ENCODE measurements at regions not wholly inside any gene's neighbourhood (a gene's known extent, or its start where the extent isn't known, plus 50 kb on each side); places are given as distances from the start of the nearest gene placed in this dataset.

- Mint-ChIP-seq H3K27me3 (no peaks in the 10 kb centered on the region), H3K27ac (no peak overlapping the region), H3K36me3 (no peaks in the 10 kb centered on the region), H3K4me1 (no peaks in the 10 kb centered on the region), H3K4me3 (no peak overlapping the region), H3K9me3 (peaks cover 0 to 36% (median 11%) of the 10 kb centered on the region in 11 donors)
- H3K36me3 ChIP-seq (ENCODE audit: control insufficient read depth in 2 of 3, insufficient read depth in 3 of 3, low read length in 3 of 3) = no peaks in the 10 kb centered on the region
- ChIA-PET CTCF (no interaction called here), POLR2A (no interaction called here)
- DNase-seq = no peak
- no peak for ATAC-seq
- intact Hi-C loops (cut with micrococcal nuclease) = no loop called here
- H3K4me1 ChIP-seq (ENCODE audit: control insufficient read depth in 2 of 2, insufficient read depth in 2 of 2, low read length in 2 of 2) = no peaks in the 10 kb centered on the region
- H3K27me3 ChIP-seq (ENCODE audit: control insufficient read depth in 2 of 2, insufficient read depth in 2 of 2, low read length in 2 of 2) = no peaks in the 10 kb centered on the region
- H3K9me3 ChIP-seq (ENCODE audit: control insufficient read depth in 2 of 3, low read length in 3 of 3) = peaks cover 0 to 13% (median 4%) of the 10 kb centered on the region in 3 experiments
- H3K27ac ChIP-seq (ENCODE audit: low read depth, low read length) = no peak overlapping the region
- no peak overlapping the region for H3K4me3 ChIP-seq (ENCODE audit: low read length)
These were observed 199.8 kb downstream of the SEC16B start for GRCh38 chr1:177770096-177770495.

- Mint-ChIP-seq H3K9me3 (peaks cover 0 to 33% (median 12%) of the 10 kb centered on the region in 11 donors), H3K27ac (no peak overlapping the region), H3K4me1 (no peaks in the 10 kb centered on the region), H3K4me3 (no peak overlapping the region), H3K27me3 (peaks cover 0 to 5% (median 0%) of the 10 kb centered on the region in 5 donors), H3K36me3 (no peaks in the 10 kb centered on the region)
- DNase-seq (no peak), ATAC-seq (no peak)
- H3K9me3 ChIP-seq (ENCODE audit: control insufficient read depth in 2 of 3, low read length in 3 of 3) = no peaks in the 10 kb centered on the region
- H3K27ac ChIP-seq (ENCODE audit: low read depth, low read length) = no peak overlapping the region
- no peaks in the 10 kb centered on the region for H3K4me1 ChIP-seq (ENCODE audit: control insufficient read depth in 2 of 2, insufficient read depth in 2 of 2, low read length in 2 of 2)
- ChIA-PET POLR2A (no interaction called here), CTCF (no interaction called here)
- intact Hi-C loops (cut with micrococcal nuclease) = no loop called here
- H3K27me3 ChIP-seq (ENCODE audit: control insufficient read depth in 2 of 2, insufficient read depth in 2 of 2, low read length in 2 of 2) = no peaks in the 10 kb centered on the region
- H3K36me3 ChIP-seq (ENCODE audit: control insufficient read depth in 2 of 3, insufficient read depth in 3 of 3, low read length in 3 of 3) = no peaks in the 10 kb centered on the region
- no peak overlapping the region for H3K4me3 ChIP-seq (ENCODE audit: low read length)
These were observed 213.9 kb downstream of the SEC16B start for GRCh38 chr1:177755851-177756560.

- H3K27me3 Mint-ChIP-seq = peaks cover 0 to 5% (median 0%) of the 10 kb centered on the region in 5 donors
- ATAC-seq = no peak
- Histone ChIP-seq H3K27ac (ENCODE audit: low read depth, low read length) (no peak overlapping the region), H3K4me3 (ENCODE audit: low read length) (no peak overlapping the region), H3K36me3 (ENCODE audit: control insufficient read depth in 2 of 3, insufficient read depth in 3 of 3, low read length in 3 of 3) (no peaks in the 10 kb centered on the region), H3K27me3 (ENCODE audit: control insufficient read depth in 2 of 2, insufficient read depth in 2 of 2, low read length in 2 of 2) (no peaks in the 10 kb centered on the region), H3K9me3 (ENCODE audit: control insufficient read depth in 2 of 3, low read length in 3 of 3) (no peaks in the 10 kb centered on the region), H3K4me1 (ENCODE audit: control insufficient read depth in 2 of 2, insufficient read depth in 2 of 2, low read length in 2 of 2) (no peaks in the 10 kb centered on the region)
- no peak overlapping the region for H3K4me3 Mint-ChIP-seq
- intact Hi-C loops (cut with micrococcal nuclease) = no loop called here
- no peaks in the 10 kb centered on the region for H3K36me3 Mint-ChIP-seq
- peaks cover 0 to 37% (median 12%) of the 10 kb centered on the region in 11 donors for H3K9me3 Mint-ChIP-seq
- CTCF ChIA-PET = no interaction called here
- POLR2A ChIA-PET = no interaction called here
- DNase-seq = no peak
- no peaks in the 10 kb centered on the region for H3K4me1 Mint-ChIP-seq
- no peak overlapping the region for H3K27ac Mint-ChIP-seq
These were observed 215.3 kb downstream of the SEC16B start for GRCh38 chr1:177754603-177755002.

DNA sequence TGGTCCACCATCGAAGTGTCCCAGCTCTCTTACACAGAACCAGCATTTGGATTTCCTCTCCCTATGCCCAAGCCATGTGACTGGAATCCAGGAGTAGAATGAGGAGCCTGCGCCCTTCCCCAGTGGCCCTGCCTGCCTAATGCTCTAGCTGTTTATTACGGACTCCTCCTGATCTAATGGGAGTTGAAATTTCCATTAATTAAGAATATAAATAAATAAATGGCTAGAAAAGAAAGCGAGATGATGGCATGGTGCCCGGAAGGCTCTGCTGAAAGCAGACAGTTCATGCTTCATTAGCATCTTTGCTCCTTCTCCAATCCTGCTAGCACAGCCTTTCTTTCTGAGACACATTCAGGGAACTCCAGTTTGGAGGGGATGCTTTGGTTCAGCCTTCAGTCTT lies 216.2 kb downstream of the SEC16B start:
- intact Hi-C loops (cut with micrococcal nuclease) = no loop called here
- no peaks in the 10 kb centered on the region for H3K27me3 ChIP-seq (ENCODE audit: control insufficient read depth in 2 of 2, insufficient read depth in 2 of 2, low read length in 2 of 2)
- DNase-seq (no peak), ATAC-seq (no peak)
- H3K4me1 Mint-ChIP-seq = no peaks in the 10 kb centered on the region
- H3K4me3 Mint-ChIP-seq = no peak overlapping the region
- H3K27ac ChIP-seq (ENCODE audit: low read depth, low read length) = no peak overlapping the region
- no peaks in the 10 kb centered on the region for H3K4me1 ChIP-seq (ENCODE audit: control insufficient read depth in 2 of 2, insufficient read depth in 2 of 2, low read length in 2 of 2)
- ChIA-PET CTCF (no interaction called here), POLR2A (no interaction called here)
- no peaks in the 10 kb centered on the region for H3K9me3 ChIP-seq (ENCODE audit: control insufficient read depth in 2 of 3, low read length in 3 of 3)
- H3K36me3 Mint-ChIP-seq = no peaks in the 10 kb centered on the region
- peaks cover 0 to 29% (median 10%) of the 10 kb centered on the region in 11 donors for H3K9me3 Mint-ChIP-seq
- H3K36me3 ChIP-seq (ENCODE audit: control insufficient read depth in 2 of 3, insufficient read depth in 3 of 3, low read length in 3 of 3) = no peaks in the 10 kb centered on the region
- no peak overlapping the region for H3K4me3 ChIP-seq (ENCODE audit: low read length)
- no peak overlapping the region for H3K27ac Mint-ChIP-seq
- peaks cover 0 to 5% (median 0%) of the 10 kb centered on the region in 5 donors for H3K27me3 Mint-ChIP-seq

DNA sequence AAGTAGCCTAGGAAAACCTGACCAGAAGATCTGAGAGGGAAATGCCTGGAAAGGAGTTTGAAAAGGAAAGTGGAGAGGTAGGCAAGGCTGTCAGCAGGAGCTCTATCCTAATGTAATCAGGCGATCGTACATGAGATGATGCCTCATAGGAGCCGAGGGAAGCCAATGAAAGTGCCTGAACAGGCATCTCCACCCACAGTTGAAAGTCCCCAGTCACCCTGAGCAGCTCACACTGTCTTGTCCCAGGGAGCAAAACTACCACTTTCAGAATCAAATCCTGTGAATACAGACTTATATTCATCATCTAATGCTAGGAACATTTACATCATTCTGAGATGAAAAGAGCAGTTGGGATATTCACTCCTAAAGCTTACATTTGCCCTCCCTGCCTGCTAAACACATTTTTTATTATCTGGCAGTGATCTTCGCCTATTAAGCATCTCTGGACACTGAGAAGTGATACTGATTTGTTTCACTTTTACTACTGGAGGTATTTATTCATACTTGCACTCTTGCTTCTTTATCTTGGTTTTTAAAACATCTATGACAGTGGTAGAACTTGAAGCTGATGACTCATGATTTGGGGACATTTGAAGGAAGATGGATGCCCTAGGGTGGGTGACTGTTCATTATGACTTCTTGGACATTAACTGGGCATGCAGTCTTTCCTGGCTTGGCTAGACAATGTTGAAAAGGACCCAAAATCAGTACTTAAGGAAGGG lies 221.6 kb downstream of the SEC16B start:
- Histone ChIP-seq H3K4me1 (ENCODE audit: control insufficient read depth in 2 of 2, insufficient read depth in 2 of 2, low read length in 2 of 2) (no peaks in the 10 kb centered on the region), H3K4me3 (ENCODE audit: low read length) (no peak overlapping the region), H3K36me3 (ENCODE audit: control insufficient read depth in 2 of 3, insufficient read depth in 3 of 3, low read length in 3 of 3) (no peaks in the 10 kb centered on the region), H3K27ac (ENCODE audit: low read depth, low read length) (no peak overlapping the region), H3K27me3 (ENCODE audit: control insufficient read depth in 2 of 2, insufficient read depth in 2 of 2, low read length in 2 of 2) (no peaks in the 10 kb centered on the region), H3K9me3 (ENCODE audit: control insufficient read depth in 2 of 3, low read length in 3 of 3) (no peaks in the 10 kb centered on the region)
- ATAC-seq (no peak), DNase-seq (no peak)
- Mint-ChIP-seq H3K4me1 (no peaks in the 10 kb centered on the region), H3K27ac (no peak overlapping the region), H3K27me3 (peaks cover 0 to 8% (median 0%) of the 10 kb centered on the region in 5 donors), H3K4me3 (no peak overlapping the region), H3K36me3 (peaks cover 0 to 6% (median 0%) of the 10 kb centered on the region in 5 donors), H3K9me3 (peaks cover 3 to 24% (median 14%) of the 10 kb centered on the region in 11 donors)
- intact Hi-C loops (cut with micrococcal nuclease) = no loop called here
- ChIA-PET CTCF (no interaction called here), POLR2A (no interaction called here)

DNA sequence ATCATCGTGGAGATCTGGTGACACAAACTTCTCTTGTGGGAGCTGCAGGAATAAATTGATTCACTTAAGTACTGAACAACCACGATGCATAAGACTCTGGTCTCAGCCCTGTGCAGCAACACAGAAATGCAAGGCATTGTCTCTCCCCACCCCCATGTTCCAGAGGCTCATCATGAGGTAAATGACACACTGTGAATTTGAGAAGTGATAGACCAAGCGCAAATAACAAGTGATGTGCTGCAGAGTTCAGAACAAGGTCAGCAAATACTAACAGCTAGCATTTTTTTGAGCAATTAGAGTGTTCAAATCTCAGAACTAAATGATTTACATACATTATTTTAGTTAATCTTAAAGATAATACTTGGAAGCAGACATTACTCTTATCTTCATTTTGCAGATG lies 223.7 kb downstream of the SEC16B start:
- Mint-ChIP-seq H3K27me3 (peaks cover 0 to 8% (median 0%) of the 10 kb centered on the region in 5 donors), H3K4me1 (no peaks in the 10 kb centered on the region), H3K4me3 (no peak overlapping the region), H3K9me3 (peaks cover 3 to 19% (median 8%) of the 10 kb centered on the region in 11 donors), H3K36me3 (peaks cover 0 to 6% (median 0%) of the 10 kb centered on the region in 5 donors), H3K27ac (no peak overlapping the region)
- no peaks in the 10 kb centered on the region for H3K36me3 ChIP-seq (ENCODE audit: control insufficient read depth in 2 of 3, insufficient read depth in 3 of 3, low read length in 3 of 3)
- DNase-seq = no peak
- CTCF ChIA-PET = no interaction called here
- no peaks in the 10 kb centered on the region for H3K27me3 ChIP-seq (ENCODE audit: control insufficient read depth in 2 of 2, insufficient read depth in 2 of 2, low read length in 2 of 2)
- intact Hi-C loops (cut with micrococcal nuclease) = no loop called here
- no peak overlapping the region for H3K27ac ChIP-seq (ENCODE audit: low read depth, low read length)
- POLR2A ChIA-PET = no interaction called here
- H3K9me3 ChIP-seq (ENCODE audit: control insufficient read depth in 2 of 3, low read length in 3 of 3) = no peaks in the 10 kb centered on the region
- no peaks in the 10 kb centered on the region for H3K4me1 ChIP-seq (ENCODE audit: control insufficient read depth in 2 of 2, insufficient read depth in 2 of 2, low read length in 2 of 2)
- no peak for ATAC-seq
- H3K4me3 ChIP-seq (ENCODE audit: low read length) = no peak overlapping the region

DNA sequence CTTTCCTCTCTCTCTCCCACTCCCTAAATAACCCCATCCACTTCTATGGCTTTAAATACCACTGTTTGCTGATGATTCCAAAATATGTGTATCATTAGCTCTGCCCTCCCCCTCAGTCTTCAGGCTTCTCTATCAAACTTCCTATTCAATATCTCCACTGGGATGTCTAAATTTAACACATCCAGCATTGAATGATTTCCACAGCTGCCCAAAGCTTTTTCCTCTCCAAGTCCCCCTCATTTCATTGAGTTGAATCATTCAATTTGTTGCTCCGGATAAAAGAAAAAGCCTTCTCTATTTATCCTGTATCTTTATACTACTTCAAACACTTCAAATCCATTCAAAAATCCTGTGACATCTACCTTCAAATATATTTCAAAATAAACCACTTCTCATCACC lies 225.0 kb downstream of the SEC16B start:
- Mint-ChIP-seq H3K9me3 (peaks cover 2 to 13% (median 5%) of the 10 kb centered on the region in 11 donors), H3K27ac (no peak overlapping the region), H3K4me1 (no peaks in the 10 kb centered on the region), H3K36me3 (peaks cover 0 to 6% (median 0%) of the 10 kb centered on the region in 5 donors), H3K27me3 (peaks cover 0 to 8% (median 0%) of the 10 kb centered on the region in 5 donors), H3K4me3 (no peak overlapping the region)
- Histone ChIP-seq H3K4me3 (ENCODE audit: low read length) (no peak overlapping the region), H3K27me3 (ENCODE audit: control insufficient read depth in 2 of 2, insufficient read depth in 2 of 2, low read length in 2 of 2) (no peaks in the 10 kb centered on the region), H3K4me1 (ENCODE audit: control insufficient read depth in 2 of 2, insufficient read depth in 2 of 2, low read length in 2 of 2) (no peaks in the 10 kb centered on the region), H3K36me3 (ENCODE audit: control insufficient read depth in 2 of 3, insufficient read depth in 3 of 3, low read length in 3 of 3) (no peaks in the 10 kb centered on the region), H3K27ac (ENCODE audit: low read depth, low read length) (no peak overlapping the region), H3K9me3 (ENCODE audit: control insufficient read depth in 2 of 3, low read length in 3 of 3) (no peaks in the 10 kb centered on the region)
- ATAC-seq = no peak
- POLR2A ChIA-PET = no interaction called here
- intact Hi-C loops (cut with micrococcal nuclease) = no loop called here
- DNase-seq = no peak
- CTCF ChIA-PET = no interaction called here

All from naive thymus-derived CD4-positive, alpha-beta T cell (primary cell).